Lower leg skin (tissue), 4 donors: ENCODE measurements at regions not wholly inside any gene's neighbourhood (a gene's known extent, or its start where the extent isn't known, plus 50 kb on each side); places are given as distances from the start of the nearest gene placed in this dataset.

Source experiments
- DNase-seq, 2 donors: peaks; one replicate each; pipeline ENCODE4 v3.0.0-alpha.2; 2019; ENCODE audit warnings: low spot score in 2 of 2
- H3K4me3 ChIP-seq: fragments of 200-600 bp; sonication (generic); 2 replicates; pipeline ENCODE4 v1.5.1; 2017; ENCODE audit warnings: mild to moderate bottlenecking, low read depth; ENCODE audit not compliant: poor library complexity, severe bottlenecking
- CTCF ChIP-seq, 3 donors: fragments of 450-650 bp; IDR thresholded peaks; one replicate each; pipeline ENCODE4 v1.5.1; 2016; ENCODE audit warnings: antibody characterized with exemption in 3 of 3, mild to moderate bottlenecking in 3 of 3, moderate library complexity in 2 of 3
- POLR2A ChIP-seq, 2 donors: fragments of 450-650 bp; IDR thresholded peaks; one replicate each; pipeline ENCODE4 v1.6.1; 2016 to 2017; ENCODE audit warnings: antibody characterized with exemption in 2 of 2, mild to moderate bottlenecking in 1 of 2, moderate library complexity in 1 of 2
- WGBS, 2 donors: methylation state at CpG; one replicate each; pipeline ENCODE4 v1.1.5; 2018; 5-methylcytosine and 5-hydroxymethylcytosine counted together
- intact Hi-C: fragments of 100-400 bp; cut with DNase I; formaldehyde crosslinking; loops from one replicate; pipeline ENCODE4 v1.15.0; 2023; ENCODE audit warnings: low total_unique reads

- 94 to 98% methylated on average over 23 of the region's 23 CpGs for WGBS, 2 donors
- no peak overlapping the region for H3K4me3 ChIP-seq
- DNase-seq = peak in 1 of 2 donors; percentile 74
- TF ChIP-seq POLR2A (IDR thresholded peaks at IDR 0.05) (no peak), CTCF (IDR thresholded peaks at IDR 0.05) (no peak)
- intact Hi-C loops = no loop called here
Observed at GRCh38 chr6:170022291-170022722, 268.6 kb downstream of the DLL1 start.

- TF ChIP-seq POLR2A (IDR thresholded peaks at IDR 0.05) = no peak
- TF ChIP-seq CTCF (IDR thresholded peaks at IDR 0.05) = no peak
- peak in 1 of 2 donors; percentile 61 for DNase-seq
- intact Hi-C loops = no loop called here
- H3K4me3 ChIP-seq = no peak overlapping the region
- 80 to 89% methylated on average over 9 of the region's 9 CpGs for WGBS, 2 donors
Observed at GRCh38 chr6:170021579-170021978, 269.3 kb downstream of the DLL1 start.

GRCh38 chr6:170019818-170020583 is 268.6 kb downstream of the ERMARD start:
- H3K4me3 ChIP-seq = no peak overlapping the region
- WGBS, 2 donors = 90 to 91% methylated on average over 20 of the region's 20 CpGs
- no peak for TF ChIP-seq POLR2A (IDR thresholded peaks at IDR 0.05)
- no peak for TF ChIP-seq CTCF (IDR thresholded peaks at IDR 0.05)
- DNase-seq = peak in 1 of 2 donors; percentile 86
- intact Hi-C loops = no loop called here

GRCh38 chr6:170018936-170019817 is 267.8 kb downstream of the ERMARD start:
- H3K4me3 ChIP-seq = no peak overlapping the region
- peak in 1 of 2 donors; percentile 89 for DNase-seq
- 58 to 59% methylated on average over 19 of the region's 19 CpGs for WGBS, 2 donors
- intact Hi-C loops = no loop called here
- TF ChIP-seq CTCF (IDR thresholded peaks at IDR 0.05) (no peak), POLR2A (IDR thresholded peaks at IDR 0.05) (no peak)

GRCh38 chr6:170018422-170018935 is 267.1 kb downstream of the ERMARD start:
- intact Hi-C loops = no loop called here
- no peak for DNase-seq
- no peak overlapping the region for H3K4me3 ChIP-seq
- TF ChIP-seq CTCF (IDR thresholded peaks at IDR 0.05) = no peak
- no peak for TF ChIP-seq POLR2A (IDR thresholded peaks at IDR 0.05)
- 86 to 96% methylated on average over 12 of the region's 12 CpGs for WGBS, 2 donors
